ENCODE measurements at regions not wholly inside any gene's neighbourhood (a gene's known extent, or its start where the extent isn't known, plus 50 kb on each side); places are given as distances from the start of the nearest gene placed in this dataset.

DNA sequence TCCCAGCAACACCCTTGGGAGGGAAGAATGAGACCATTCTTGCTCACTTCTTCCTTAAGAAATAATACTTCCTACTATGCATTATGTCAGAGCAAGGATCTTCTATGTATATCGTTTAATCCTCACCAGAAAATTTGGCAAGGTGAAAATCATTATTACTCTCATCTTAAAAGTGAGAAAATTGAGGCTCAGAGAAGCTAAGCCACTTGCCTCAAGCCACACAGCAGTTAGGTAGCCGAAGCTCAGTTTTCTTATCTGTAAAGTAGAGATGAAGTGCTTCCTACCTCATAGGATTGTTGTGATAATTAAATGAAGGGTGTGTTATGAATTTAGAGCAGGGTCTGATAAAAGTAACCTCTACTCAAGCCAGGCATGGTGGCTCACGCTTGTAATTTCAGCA, 368.9 kb upstream of the ASIC2 start:
- TF ChIP-seq CTCF (IDR thresholded peaks at IDR 0.05) (no peak), POLR2A (IDR thresholded peaks at IDR 0.05) (no peak)

All from heart left ventricle (tissue), 13 donors.